ENCODE measurements at regions not wholly inside any gene's neighbourhood (a gene's known extent, or its start where the extent isn't known, plus 50 kb on each side); places are given as distances from the start of the nearest gene placed in this dataset.
A peak's percentile ranks its signal among the peaks of the same experiment; 100 is the strongest.

GRCh38 chr2:217623281-217623912, 379.4 kb downstream of the TNS1 start:
- DNase-seq (ENCODE audit: low spot score) = no peak

GRCh38 chr2:217622205-217623060, 380.4 kb downstream of the TNS1 start:
- peak; percentile 52 for DNase-seq (ENCODE audit: low spot score)

- no peak for DNase-seq (ENCODE audit: low spot score)
These were observed 381.4 kb downstream of the TNS1 start for GRCh38 chr2:217621391-217621801.

- no peak for DNase-seq (ENCODE audit: low spot score)
These were observed 384.1 kb downstream of the TNS1 start for GRCh38 chr2:217618744-217619143.

GRCh38 chr2:217617616-217618022, 385.2 kb downstream of the TNS1 start:
- peak; percentile 23 for DNase-seq (ENCODE audit: low spot score)

GRCh38 chr2:217616936-217617335, 385.9 kb downstream of the TNS1 start:
- DNase-seq (ENCODE audit: low spot score) = no peak

- DNase-seq (ENCODE audit: low spot score) = no peak
These were observed 387.6 kb downstream of the TNS1 start for GRCh38 chr2:217615171-217615570.

- DNase-seq (ENCODE audit: low spot score) = no peak
These were observed 388.3 kb downstream of the TNS1 start for GRCh38 chr2:217614498-217614897.

GRCh38 chr2:217614096-217614495, 388.7 kb downstream of the TNS1 start:
- no peak for DNase-seq (ENCODE audit: low spot score)

GRCh38 chr2:217612920-217613319, 389.9 kb downstream of the TNS1 start:
- no peak for DNase-seq (ENCODE audit: low spot score)

GRCh38 chr2:217612211-217612610, 390.6 kb downstream of the TNS1 start:
- no peak for DNase-seq (ENCODE audit: low spot score)

- DNase-seq (ENCODE audit: low spot score) = no peak
These were observed 391.1 kb downstream of the TNS1 start for GRCh38 chr2:217611626-217612127.

- no peak for DNase-seq (ENCODE audit: low spot score)
These were observed 391.7 kb downstream of the TNS1 start for GRCh38 chr2:217611056-217611455.

- DNase-seq (ENCODE audit: low spot score) = no peak
These were observed 392.4 kb downstream of the TNS1 start for GRCh38 chr2:217610401-217610814.

- DNase-seq (ENCODE audit: low spot score) = no peak
These were observed 392.8 kb downstream of the TNS1 start for GRCh38 chr2:217609952-217610351.

- no peak for DNase-seq (ENCODE audit: low spot score)
These were observed 396.5 kb downstream of the TNS1 start for GRCh38 chr2:217606296-217606695.

- DNase-seq (ENCODE audit: low spot score) = no peak
These were observed 398.1 kb downstream of the TNS1 start for GRCh38 chr2:217604527-217605194.

GRCh38 chr2:217601601-217602000, 401.2 kb downstream of the TNS1 start:
- no peak for DNase-seq (ENCODE audit: low spot score)

GRCh38 chr2:217599906-217600305, 402.9 kb downstream of the TNS1 start:
- DNase-seq (ENCODE audit: low spot score) = no peak

- DNase-seq (ENCODE audit: low spot score) = no peak
These were observed 405.1 kb downstream of the TNS1 start for GRCh38 chr2:217597681-217598080.

- DNase-seq (ENCODE audit: low spot score) = no peak
These were observed 405.6 kb downstream of the TNS1 start for GRCh38 chr2:217597145-217597544.

GRCh38 chr2:217593732-217594131, 409.1 kb downstream of the TNS1 start:
- no peak for DNase-seq (ENCODE audit: low spot score)

GRCh38 chr2:217588266-217588665, 414.5 kb downstream of the TNS1 start:
- no peak for DNase-seq (ENCODE audit: low spot score)

Data from iPS-NIHi11 (cell line).